SK-N-SH (cell line): ENCODE measurements at regions not wholly inside any gene's neighbourhood (a gene's known extent, or its start where the extent isn't known, plus 50 kb on each side); places are given as distances from the start of the nearest gene placed in this dataset.
A peak's percentile ranks its signal among the peaks of the same experiment; 100 is the strongest.

Experiments
- CTCF ChIA-PET: fragments of 300-600, 350-600 bp; formaldehyde crosslinking; extraction: SDS; loops from one replicate; lab custom pipeline; 2021; lab: Yijun Ruan, JAX
- POLR2A ChIA-PET: fragments of 350-600 bp; sonication (Branson Sonifier 250); formaldehyde crosslinking; extraction: SDS; loops from one replicate; lab custom pipeline; 2020; ENCODE audit warnings: antibody characterized with exemption, inconsistent platforms; lab: Yijun Ruan, JAX
- DNase-seq: peaks from one replicate; pipeline ENCODE4 v3.0.0; 2012
- H2AFZ ChIP-seq: fragments of 200-600 bp; sonication (generic); 2 replicates; pipeline ENCODE4 v1.8.1; 2016; ENCODE audit warnings: antibody characterized with exemption, mild to moderate bottlenecking, low read depth
- H3F3A ChIP-seq: fragments of 200-600 bp; sonication (generic); replicated peaks from 2 replicates; pipeline ENCODE3; 2016; ENCODE audit warnings: antibody characterized with exemption, mild to moderate bottlenecking; ENCODE audit not compliant: insufficient read depth
- H3K27ac ChIP-seq, 2 experiments: fragments of 200-500 bp in 1 of 2; fragments of 200-600 bp in 1 of 2; sonication (Bioruptor generic) in 1 of 2; sonication (generic), shearing (Covaris generic) in 1 of 2; 2 replicates each; pipeline versions ENCODE4 v1.5.1 to v1.6.1; 2014 to 2016; ENCODE audit warnings: low read depth in 2 of 2, inconsistent platforms in 1 of 2, low read length in 1 of 2, mild to moderate bottlenecking in 1 of 2, mixed read lengths in 1 of 2
- H3K27me3 ChIP-seq: fragments of 200-600 bp; sonication (generic), shearing (Covaris generic); 2 replicates; pipeline ENCODE4 v1.6.1; 2016; ENCODE audit warnings: mixed run types; ENCODE audit not compliant: insufficient read depth
- H3K36me3 ChIP-seq, 2 experiments: fragments of 200-500 bp in 1 of 2; fragments of 200-600 bp in 1 of 2; sonication (Bioruptor generic) in 1 of 2; sonication (generic) in 1 of 2; replicated peaks in 1 of 2; 2 replicates each; pipeline versions ENCODE3 to v1.5.1; 2014 to 2016; ENCODE audit warnings: low read length in 1 of 2, mild to moderate bottlenecking in 1 of 2; ENCODE audit not compliant: insufficient read depth in 2 of 2, control insufficient read depth in 1 of 2
- H3K4me1 ChIP-seq, 2 experiments: fragments of 200-500 bp in 1 of 2; fragments of 200-600 bp in 1 of 2; sonication (Bioruptor generic) in 1 of 2; sonication (generic), shearing (Covaris generic) in 1 of 2; 2 replicates each; pipeline versions ENCODE4 v1.5.1 to v1.6.1; 2014 to 2016; ENCODE audit warnings: low read depth in 1 of 2, low read length in 1 of 2, mixed run types in 1 of 2; ENCODE audit not compliant: insufficient read depth in 2 of 2, control insufficient read depth in 1 of 2
- H3K4me2 ChIP-seq: fragments of 200-600 bp; sonication (generic), shearing (Covaris generic); 2 replicates; pipeline ENCODE4 v1.6.1; 2017; ENCODE audit warnings: mixed run types
- H3K4me3 ChIP-seq, 2 experiments: fragments of 200-500 bp in 1 of 2; fragments of 200-600 bp in 1 of 2; sonication (Bioruptor generic) in 1 of 2; sonication (generic), shearing (Covaris generic) in 1 of 2; 2 replicates each; pipeline versions ENCODE4 v1.5.1 to v1.8.1; 2014 to 2016; ENCODE audit warnings: low read depth in 2 of 2, inconsistent platforms in 1 of 2, low read length in 1 of 2, mild to moderate bottlenecking in 1 of 2, mixed read lengths in 1 of 2, moderate library complexity in 1 of 2
- H3K79me2 ChIP-seq: fragments of 200-600 bp; sonication (generic); 2 replicates; pipeline ENCODE4 v1.8.1; 2017; ENCODE audit warnings: mild to moderate bottlenecking; ENCODE audit not compliant: insufficient read depth
- H3K9ac ChIP-seq: fragments of 200-600 bp; sonication (generic); 2 replicates; pipeline ENCODE4 v1.6.1; 2017; ENCODE audit warnings: mixed run types
- H3K9me2 ChIP-seq: fragments of 200-600 bp; sonication (generic); 2 replicates; pipeline ENCODE4 v1.6.1; 2017; ENCODE audit warnings: mixed run types
- H3K9me3 ChIP-seq: fragments of 200-600 bp; sonication (generic); 2 replicates; pipeline ENCODE4 v1.6.1; 2017; ENCODE audit warnings: mixed run types, mild to moderate bottlenecking, moderate library complexity
- H4K20me1 ChIP-seq: fragments of 200-600 bp; sonication (generic); 2 replicates; pipeline ENCODE4 v1.6.1; 2017; ENCODE audit warnings: mild to moderate bottlenecking, mixed run types; ENCODE audit not compliant: insufficient read depth
- CHD2 ChIP-seq: fragments of 150-350 bp; IDR thresholded peaks from 2 replicates; pipeline ENCODE4 v1.6.1; 2018; ENCODE audit warnings: low read length; ENCODE audit not compliant: partially characterized antibody
- CTCF ChIP-seq: fragments of 200-600 bp; sonication (generic); IDR thresholded peaks from 2 replicates; pipeline ENCODE4 v1.6.1; 2017; ENCODE audit warnings: antibody characterized with exemption, mild to moderate bottlenecking, moderate library complexity
- GATA2 ChIP-seq: sonication (generic); formaldehyde crosslinking; IDR thresholded peaks from 2 replicates; pipeline ENCODE4 v1.5.0; 2020; ENCODE audit warnings: mild to moderate bottlenecking, missing genetic modification reagents
- MEF2A ChIP-seq: IDR thresholded peaks from 2 replicates; pipeline ENCODE4 v1.4.0; 2012; ENCODE audit warnings: low read depth, borderline replicate concordance
- NFIC ChIP-seq: IDR thresholded peaks from 2 replicates; pipeline ENCODE4 v1.4.0; 2012; ENCODE audit warnings: borderline replicate concordance
- POLR2AphosphoS5 ChIP-seq: IDR thresholded peaks from 2 replicates; pipeline ENCODE4 v1.6.1; 2012; ENCODE audit warnings: low read depth, low read length
- RAD21 ChIP-seq: IDR thresholded peaks from 2 replicates; pipeline ENCODE4 v1.6.1; 2012; ENCODE audit warnings: mild to moderate bottlenecking, low read length
- RCOR1 ChIP-seq: fragments of 150-350 bp; IDR thresholded peaks from 2 replicates; pipeline ENCODE4 v1.6.1; 2017; ENCODE audit warnings: antibody characterized with exemption, low read length
- RFX5 ChIP-seq: IDR thresholded peaks from 2 replicates; pipeline ENCODE4 v1.6.1; 2012; ENCODE audit warnings: mild to moderate bottlenecking, improper control_type of control experiment, low read length
- RXRA ChIP-seq: IDR thresholded peaks from 2 replicates; pipeline ENCODE4 v1.4.0; 2012; ENCODE audit warnings: low read depth, mild to moderate bottlenecking, borderline replicate concordance
- USF1 ChIP-seq: IDR thresholded peaks from 2 replicates; pipeline ENCODE4 v1.4.0; 2012; ENCODE audit warnings: low read depth, borderline replicate concordance
- USF2 ChIP-seq: fragments of 150-350 bp; IDR thresholded peaks from 2 replicates; pipeline ENCODE4 v1.6.1; 2017; ENCODE audit warnings: antibody characterized with exemption, low read length, low read depth, borderline replicate concordance
- ZBTB33 ChIP-seq: IDR thresholded peaks from 2 replicates; pipeline ENCODE4 v1.4.0; 2012; ENCODE audit warnings: low read depth, borderline replicate concordance
- WGBS: methylation state at CpG from one replicate; pipeline ENCODE4 v1.1.6; 2017; ENCODE audit warnings: low lambda C conversion rate; 5-methylcytosine and 5-hydroxymethylcytosine counted together

- no peak for TF ChIP-seq USF2
- no peak; the same call in 1 of the 2 replicates for TF ChIP-seq MEF2A
- no peak for TF ChIP-seq USF1
- TF ChIP-seq POLR2AphosphoS5 = peak; percentile 57; the same call in 1 of the 2 replicates
- TF ChIP-seq RAD21 = no peak
- peak; percentile 82 for TF ChIP-seq NFIC
- no peak for TF ChIP-seq CHD2
- TF ChIP-seq CTCF = peak; percentile 30
- no peak for TF ChIP-seq RFX5
Observed at GRCh38 chr9:134551644-134552348, 89.8 kb upstream of the COL5A1 start (continued).

GRCh38 chr9:134552349-134552990 is 89.1 kb upstream of the COL5A1 start:
- TF ChIP-seq RCOR1 (no peak), ZBTB33 (no peak), GATA2 (no peak), RXRA (no peak), CTCF (no peak), POLR2AphosphoS5 (no peak)
- no peaks in the 10 kb centered on the region for H3K9me2 ChIP-seq
- H3K9me3 ChIP-seq = no peaks in the 10 kb centered on the region
- H3K4me1 ChIP-seq = peaks cover 36 to 39% of the 10 kb centered on the region in 2 experiments; a peak in 3 of 4 replicates
- H4K20me1 ChIP-seq = no peaks in the 10 kb centered on the region
- peak overlapping the region; percentile 73 for H3K4me2 ChIP-seq
- no peaks in the 10 kb centered on the region for H3K79me2 ChIP-seq
- peak overlapping the region; percentile 78 to 96 for H3K27ac ChIP-seq
- H3K36me3 ChIP-seq = no peaks in the 10 kb centered on the region
- peak overlapping the region; percentile 69 for H3K9ac ChIP-seq
- H2AFZ ChIP-seq = no peak overlapping the region
- ChIA-PET POLR2A (interaction anchor here (0.5 kb wide), 1 partner anchor 14 kb away, joined by 3 read pairs; no protein-coding TSS in a partner anchor), CTCF (interaction anchor here (1.1 to 1.2 kb wide), 2 partner anchors 13 to 861 kb away, joined by 3 to 4 read pairs; no protein-coding TSS in a partner anchor)
- no peak overlapping the region for H3K4me3 ChIP-seq
- no peak for DNase-seq
- WGBS = 58% methylated on average over 5 of the region's 9 CpGs
- H3K27me3 ChIP-seq = no peaks in the 10 kb centered on the region
- peaks cover 11% of the 10 kb centered on the region for H3F3A ChIP-seq
